ENCODE measurements at regions not wholly inside any gene's neighbourhood (a gene's known extent, or its start where the extent isn't known, plus 50 kb on each side); places are given as distances from the start of the nearest gene placed in this dataset.

DNA sequence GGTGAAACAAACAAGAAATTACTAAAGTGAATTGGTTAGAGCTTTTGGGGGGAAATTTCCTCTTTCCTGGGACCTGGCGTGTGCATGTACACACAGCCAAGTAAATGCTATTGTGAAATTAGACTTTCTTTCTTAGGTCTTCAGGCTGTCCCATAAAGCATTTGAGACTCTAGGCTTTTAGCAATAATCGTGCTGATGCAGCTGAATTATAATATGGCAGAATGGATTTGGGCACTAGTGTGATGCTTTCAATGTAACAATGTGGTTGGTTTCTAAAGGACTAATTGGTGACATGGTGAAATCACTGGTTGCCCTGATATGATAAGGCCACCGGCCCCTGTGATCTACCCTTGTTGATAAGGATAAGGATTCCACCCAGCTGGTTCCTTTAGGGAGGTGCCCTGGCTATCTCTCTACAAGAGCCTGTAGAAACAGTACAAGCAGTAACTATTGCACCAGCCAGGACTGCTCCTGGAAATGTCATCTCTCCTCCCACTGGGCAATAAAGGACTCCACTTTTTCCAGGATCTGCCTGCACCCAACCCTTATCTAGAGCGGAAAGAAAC lies 164.1 kb downstream of the TFAP2A start:
- Histone ChIP-seq H3K27ac (no peak overlapping the region), H3K4me3 (no peak overlapping the region), H3K9me3 (no peaks in the 10 kb centered on the region), H3K27me3 (no peaks in the 10 kb centered on the region), H3K36me3 (no peaks in the 10 kb centered on the region), H3K4me1 (no peaks in the 10 kb centered on the region)
- TF ChIP-seq, protein P1, sequence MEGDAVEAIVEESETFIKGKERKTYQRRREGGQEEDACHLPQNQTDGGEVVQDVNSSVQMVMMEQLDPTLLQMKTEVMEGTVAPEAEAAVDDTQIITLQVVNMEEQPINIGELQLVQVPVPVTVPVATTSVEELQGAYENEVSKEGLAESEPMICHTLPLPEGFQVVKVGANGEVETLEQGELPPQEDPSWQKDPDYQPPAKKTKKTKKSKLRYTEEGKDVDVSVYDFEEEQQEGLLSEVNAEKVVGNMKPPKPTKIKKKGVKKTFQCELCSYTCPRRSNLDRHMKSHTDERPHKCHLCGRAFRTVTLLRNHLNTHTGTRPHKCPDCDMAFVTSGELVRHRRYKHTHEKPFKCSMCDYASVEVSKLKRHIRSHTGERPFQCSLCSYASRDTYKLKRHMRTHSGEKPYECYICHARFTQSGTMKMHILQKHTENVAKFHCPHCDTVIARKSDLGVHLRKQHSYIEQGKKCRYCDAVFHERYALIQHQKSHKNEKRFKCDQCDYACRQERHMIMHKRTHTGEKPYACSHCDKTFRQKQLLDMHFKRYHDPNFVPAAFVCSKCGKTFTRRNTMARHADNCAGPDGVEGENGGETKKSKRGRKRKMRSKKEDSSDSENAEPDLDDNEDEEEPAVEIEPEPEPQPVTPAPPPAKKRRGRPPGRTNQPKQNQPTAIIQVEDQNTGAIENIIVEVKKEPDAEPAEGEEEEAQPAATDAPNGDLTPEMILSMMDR (IDR thresholded peaks at IDR 0.05): no peak
- DNase-seq (ENCODE audit: low spot score): no peak

DNA sequence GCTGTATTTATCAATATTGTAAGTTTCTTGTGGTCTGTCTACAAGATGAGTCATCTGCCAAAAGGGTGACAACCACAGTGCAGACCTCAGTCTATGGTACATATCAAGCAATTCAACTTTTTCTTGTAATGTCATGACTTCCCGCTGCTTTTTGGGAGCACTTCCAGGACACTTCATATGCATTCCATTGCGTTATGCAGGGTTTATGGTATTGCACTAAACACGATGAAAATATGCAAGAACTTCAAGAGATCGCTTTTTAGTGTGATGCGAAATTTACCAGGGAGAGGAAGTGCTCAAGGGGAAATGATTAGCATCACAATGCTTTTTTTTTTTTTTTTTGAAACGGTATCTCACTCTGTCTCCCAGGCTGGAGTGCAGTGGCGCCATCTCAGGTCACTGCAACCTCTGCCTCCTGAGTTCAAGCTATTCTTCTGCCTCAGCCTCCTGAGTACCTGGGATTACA lies 166.5 kb downstream of the TFAP2A start:
- no peaks in the 10 kb centered on the region for H3K27me3 ChIP-seq
- H3K9me3 ChIP-seq: no peaks in the 10 kb centered on the region
- H3K27ac ChIP-seq: no peak overlapping the region
- TF ChIP-seq, protein P1 (IDR thresholded peaks at IDR 0.05): no peak
- no peak for DNase-seq (ENCODE audit: low spot score)
- H3K4me1 ChIP-seq: no peaks in the 10 kb centered on the region
- H3K36me3 ChIP-seq: no peaks in the 10 kb centered on the region
- no peak overlapping the region for H3K4me3 ChIP-seq

DNA sequence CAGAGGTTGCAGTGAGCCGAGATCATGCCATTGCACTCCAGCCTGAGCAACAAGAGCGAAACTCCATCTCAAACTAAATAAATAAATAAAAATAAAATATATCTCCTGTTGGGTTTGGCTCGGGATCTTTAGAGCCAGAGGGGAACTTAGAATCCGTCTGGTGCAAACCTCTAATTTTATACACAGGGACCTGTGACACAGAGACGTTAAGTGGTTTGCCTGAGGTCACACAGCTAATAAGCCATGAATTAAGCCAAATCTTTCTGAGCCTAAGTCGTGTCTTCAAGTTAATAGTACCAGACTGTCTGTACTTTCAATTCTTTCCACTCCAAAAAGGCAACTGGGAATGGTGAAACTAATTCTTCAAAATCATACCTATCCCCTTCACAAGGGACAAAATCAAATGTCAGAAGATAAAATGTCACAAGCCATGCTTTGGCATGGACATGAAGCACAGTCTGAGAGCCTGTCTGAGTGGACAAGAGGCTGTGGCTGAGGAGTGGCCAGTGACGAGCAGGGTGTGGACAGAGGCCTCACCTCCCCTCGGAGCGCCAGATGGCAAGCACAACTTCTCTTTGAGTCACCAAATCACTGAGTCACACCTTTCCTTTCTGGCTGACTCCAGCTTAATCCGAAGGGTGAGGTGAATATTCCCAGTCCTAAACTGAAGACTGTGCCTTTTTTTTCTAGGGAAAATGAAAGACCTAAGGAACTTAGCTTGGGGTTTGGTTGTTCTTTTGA lies 177.4 kb downstream of the TFAP2A start:
- no peak for DNase-seq (ENCODE audit: low spot score)
- TF ChIP-seq, protein P1 (IDR thresholded peaks at IDR 0.05): no peak
- no peaks in the 10 kb centered on the region for H3K36me3 ChIP-seq

DNA sequence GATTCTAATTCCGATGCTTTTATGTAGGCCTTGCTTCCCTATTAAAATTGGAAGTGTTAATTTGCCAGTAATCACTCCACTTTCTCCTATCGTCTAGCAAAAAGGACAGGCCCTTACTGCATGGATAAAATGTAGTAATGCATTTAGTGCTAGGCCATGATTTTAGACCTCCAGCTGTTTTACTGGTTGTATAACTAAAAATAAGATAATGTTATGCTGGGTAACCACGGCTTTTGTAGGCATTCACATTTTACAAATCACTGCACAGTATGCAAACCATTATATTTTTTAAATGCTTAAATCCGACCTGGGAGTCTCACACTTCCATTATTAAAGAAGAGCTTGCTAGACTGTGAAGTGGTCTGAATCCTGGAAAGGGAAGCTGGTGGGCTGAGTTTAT lies 179.5 kb downstream of the TFAP2A start:
- H3K4me3 ChIP-seq: no peak overlapping the region
- no peak overlapping the region for H3K27ac ChIP-seq
- no peaks in the 10 kb centered on the region for H3K4me1 ChIP-seq
- no peaks in the 10 kb centered on the region for H3K9me3 ChIP-seq
- H3K36me3 ChIP-seq: no peaks in the 10 kb centered on the region
- TF ChIP-seq, protein P1 (IDR thresholded peaks at IDR 0.05): no peak
- H3K27me3 ChIP-seq: no peaks in the 10 kb centered on the region
- DNase-seq (ENCODE audit: low spot score): no peak

More for the DNA sequence above, 177.4 kb downstream of the TFAP2A start:
- no peaks in the 10 kb centered on the region for H3K9me3 ChIP-seq
- H3K27me3 ChIP-seq: no peaks in the 10 kb centered on the region
- no peak overlapping the region for H3K4me3 ChIP-seq
- no peak overlapping the region for H3K27ac ChIP-seq
- no peaks in the 10 kb centered on the region for H3K4me1 ChIP-seq

GRCh38 chr6:10230531-10230930 lies 184.3 kb downstream of the TFAP2A start:
- Histone ChIP-seq H3K4me3 (no peak overlapping the region), H3K27ac (no peak overlapping the region), H3K36me3 (no peaks in the 10 kb centered on the region), H3K4me1 (no peaks in the 10 kb centered on the region), H3K9me3 (peaks cover 0 to 3% of the 10 kb centered on the region in 2 donors), H3K27me3 (no peaks in the 10 kb centered on the region)
- DNase-seq (ENCODE audit: low spot score): no peak
- TF ChIP-seq, protein P1 (IDR thresholded peaks at IDR 0.05): no peak
